ENCODE measurements at regions not wholly inside any gene's neighbourhood (a gene's known extent, or its start where the extent isn't known, plus 50 kb on each side); places are given as distances from the start of the nearest gene placed in this dataset.
"Not testable (repeated sequence)": the region's sequence is repeated elsewhere in the genome, so short reads cannot be mapped to it uniquely, and the experiment has no call there.

DNA sequence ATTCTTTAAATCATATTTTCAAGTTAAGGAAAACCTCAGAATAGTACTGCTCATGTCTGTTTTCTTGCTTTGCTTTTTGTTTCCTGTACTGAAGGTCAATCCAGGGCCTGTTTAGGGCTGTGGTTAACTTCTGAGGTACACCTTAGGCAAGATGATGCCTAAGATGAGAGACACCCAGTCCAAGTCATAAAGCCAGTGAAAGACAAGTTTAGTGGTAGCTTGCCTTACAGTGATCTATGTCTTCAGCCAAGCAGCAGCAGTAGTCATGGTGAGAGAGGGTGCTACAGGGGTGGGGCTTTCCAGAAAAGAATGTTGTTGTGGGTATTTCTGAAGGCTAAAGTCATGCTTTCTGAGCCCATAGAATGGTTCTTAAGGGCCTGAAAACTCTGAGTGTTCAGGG is 173.7 kb downstream of the VSIG4 start:
- Histone ChIP-seq H3K36me3 (ENCODE audit: control insufficient read depth, insufficient read depth, low read length) (no peaks in the 10 kb centered on the region), H3K9me3 (no peaks in the 10 kb centered on the region), H3K4me1 (no peaks in the 10 kb centered on the region), H3K27me3 (replicated peaks; ENCODE audit: control insufficient read depth, insufficient read depth, low read length) (no peaks in the 10 kb centered on the region), H3K4me3 (ENCODE audit: low read depth, low read length) (no peak overlapping the region)
- ChIA-PET POLR2A (no interaction called here), CTCF (no interaction called here)
- no peaks in the 10 kb centered on the region for H3K36me3 Mint-ChIP-seq (ENCODE audit: insufficient read depth, unreplicated experiment)
- H3K27me3 Mint-ChIP-seq (ENCODE audit: insufficient read depth, unreplicated experiment): no peaks in the 10 kb centered on the region
- H3K4me1 Mint-ChIP-seq (ENCODE audit: low read depth, unreplicated experiment): no peaks in the 10 kb centered on the region
- DNase-seq: no peak
- H3K4me3 Mint-ChIP-seq (ENCODE audit: unreplicated experiment): no peak overlapping the region
- intact Hi-C loops (cut with micrococcal nuclease; ENCODE audit: unreplicated experiment): no loop called here
- H3K27ac Mint-ChIP-seq (ENCODE audit: unreplicated experiment): no peak overlapping the region
- TF ChIP-seq, protein P1, sequence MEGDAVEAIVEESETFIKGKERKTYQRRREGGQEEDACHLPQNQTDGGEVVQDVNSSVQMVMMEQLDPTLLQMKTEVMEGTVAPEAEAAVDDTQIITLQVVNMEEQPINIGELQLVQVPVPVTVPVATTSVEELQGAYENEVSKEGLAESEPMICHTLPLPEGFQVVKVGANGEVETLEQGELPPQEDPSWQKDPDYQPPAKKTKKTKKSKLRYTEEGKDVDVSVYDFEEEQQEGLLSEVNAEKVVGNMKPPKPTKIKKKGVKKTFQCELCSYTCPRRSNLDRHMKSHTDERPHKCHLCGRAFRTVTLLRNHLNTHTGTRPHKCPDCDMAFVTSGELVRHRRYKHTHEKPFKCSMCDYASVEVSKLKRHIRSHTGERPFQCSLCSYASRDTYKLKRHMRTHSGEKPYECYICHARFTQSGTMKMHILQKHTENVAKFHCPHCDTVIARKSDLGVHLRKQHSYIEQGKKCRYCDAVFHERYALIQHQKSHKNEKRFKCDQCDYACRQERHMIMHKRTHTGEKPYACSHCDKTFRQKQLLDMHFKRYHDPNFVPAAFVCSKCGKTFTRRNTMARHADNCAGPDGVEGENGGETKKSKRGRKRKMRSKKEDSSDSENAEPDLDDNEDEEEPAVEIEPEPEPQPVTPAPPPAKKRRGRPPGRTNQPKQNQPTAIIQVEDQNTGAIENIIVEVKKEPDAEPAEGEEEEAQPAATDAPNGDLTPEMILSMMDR (IDR thresholded peaks at IDR 0.05; ENCODE audit: insufficient read depth in 1 of 2, low read depth in 1 of 2, low read length in 1 of 2, severe bottlenecking in 1 of 2, unreplicated experiment in 1 of 2): no peak
- BruUV-seq (replicated peaks): no TSS peak
- H3K9me3 Mint-ChIP-seq (ENCODE audit: unreplicated experiment): no peaks in the 10 kb centered on the region

DNA sequence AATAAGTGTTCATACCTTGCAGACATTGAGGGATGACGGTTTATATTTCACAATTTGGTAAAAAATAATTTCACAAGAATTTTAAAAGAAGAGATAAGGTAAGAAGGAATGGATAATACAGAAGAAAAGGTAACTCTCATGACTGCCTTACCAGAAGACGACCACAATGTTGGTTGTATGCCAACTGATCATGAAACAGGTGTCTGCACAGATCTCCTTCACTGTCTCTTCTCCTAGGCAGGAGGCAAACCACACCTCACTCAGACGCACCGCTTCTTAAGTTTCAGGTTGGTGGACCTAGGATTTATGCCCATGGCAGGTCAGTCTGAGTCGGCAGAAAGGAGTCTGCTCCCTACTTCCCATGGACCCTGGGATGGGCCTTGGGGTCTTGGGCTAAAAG is 177.2 kb downstream of the VSIG4 start:
- Mint-ChIP-seq H3K36me3 (ENCODE audit: insufficient read depth, unreplicated experiment) (no peaks in the 10 kb centered on the region), H3K9me3 (ENCODE audit: unreplicated experiment) (no peaks in the 10 kb centered on the region), H3K27me3 (ENCODE audit: insufficient read depth, unreplicated experiment) (no peaks in the 10 kb centered on the region), H3K4me3 (ENCODE audit: unreplicated experiment) (no peak overlapping the region), H3K4me1 (ENCODE audit: low read depth, unreplicated experiment) (no peaks in the 10 kb centered on the region), H3K27ac (ENCODE audit: unreplicated experiment) (no peak overlapping the region)
- no peak overlapping the region for H3K4me3 ChIP-seq (ENCODE audit: low read depth, low read length)
- intact Hi-C loops (cut with micrococcal nuclease; ENCODE audit: unreplicated experiment): no loop called here
- H3K4me1 ChIP-seq: no peaks in the 10 kb centered on the region
- no peaks in the 10 kb centered on the region for H3K9me3 ChIP-seq
- TF ChIP-seq, protein P1 (IDR thresholded peaks at IDR 0.05; ENCODE audit: insufficient read depth in 1 of 2, low read depth in 1 of 2, low read length in 1 of 2, severe bottlenecking in 1 of 2, unreplicated experiment in 1 of 2): no peak
- ChIA-PET CTCF (no interaction called here), POLR2A (no interaction called here)
- no peaks in the 10 kb centered on the region for H3K27me3 ChIP-seq (replicated peaks; ENCODE audit: control insufficient read depth, insufficient read depth, low read length)
- H3K36me3 ChIP-seq (ENCODE audit: control insufficient read depth, insufficient read depth, low read length): no peaks in the 10 kb centered on the region
- BruUV-seq (replicated peaks): no TSS peak
- DNase-seq: no peak

DNA sequence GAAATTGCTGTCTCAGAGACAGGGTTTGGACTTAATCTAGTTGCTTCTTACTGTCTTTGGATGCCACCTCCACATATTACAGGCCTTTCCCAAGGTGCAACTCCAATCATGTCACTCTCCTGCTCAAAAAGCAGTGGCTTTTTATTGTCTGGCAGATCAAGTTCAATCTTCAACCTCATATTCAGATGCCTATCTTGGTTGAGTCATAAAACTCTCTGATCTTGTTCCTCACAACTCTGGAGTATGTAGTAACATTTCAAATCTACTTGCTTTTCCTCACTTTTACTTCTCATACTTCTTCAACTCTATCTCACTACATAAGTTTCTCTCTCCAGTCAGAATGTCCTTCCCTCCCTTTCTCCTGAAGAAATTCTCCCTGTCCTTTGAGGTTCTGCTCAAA is 180.6 kb downstream of the VSIG4 start:
- Histone ChIP-seq H3K9me3 (no peaks in the 10 kb centered on the region), H3K27me3 (replicated peaks; ENCODE audit: control insufficient read depth, insufficient read depth, low read length) (no peaks in the 10 kb centered on the region), H3K4me1 (no peaks in the 10 kb centered on the region), H3K36me3 (ENCODE audit: control insufficient read depth, insufficient read depth, low read length) (no peaks in the 10 kb centered on the region), H3K4me3 (ENCODE audit: low read depth, low read length) (no peak overlapping the region)
- Mint-ChIP-seq H3K4me1 (ENCODE audit: low read depth, unreplicated experiment) (no peaks in the 10 kb centered on the region), H3K27me3 (ENCODE audit: insufficient read depth, unreplicated experiment) (no peaks in the 10 kb centered on the region), H3K27ac (ENCODE audit: unreplicated experiment) (no peak overlapping the region), H3K36me3 (ENCODE audit: insufficient read depth, unreplicated experiment) (no peaks in the 10 kb centered on the region), H3K9me3 (ENCODE audit: unreplicated experiment) (no peaks in the 10 kb centered on the region), H3K4me3 (ENCODE audit: unreplicated experiment) (no peak overlapping the region)
- ChIA-PET POLR2A (no interaction called here), CTCF (no interaction called here)
- intact Hi-C loops (cut with micrococcal nuclease; ENCODE audit: unreplicated experiment): no loop called here
- TF ChIP-seq, protein P1 (IDR thresholded peaks at IDR 0.05; ENCODE audit: insufficient read depth in 1 of 2, low read depth in 1 of 2, low read length in 1 of 2, severe bottlenecking in 1 of 2, unreplicated experiment in 1 of 2): no peak
- no TSS peak for BruUV-seq (replicated peaks)
- no peak for DNase-seq

DNA sequence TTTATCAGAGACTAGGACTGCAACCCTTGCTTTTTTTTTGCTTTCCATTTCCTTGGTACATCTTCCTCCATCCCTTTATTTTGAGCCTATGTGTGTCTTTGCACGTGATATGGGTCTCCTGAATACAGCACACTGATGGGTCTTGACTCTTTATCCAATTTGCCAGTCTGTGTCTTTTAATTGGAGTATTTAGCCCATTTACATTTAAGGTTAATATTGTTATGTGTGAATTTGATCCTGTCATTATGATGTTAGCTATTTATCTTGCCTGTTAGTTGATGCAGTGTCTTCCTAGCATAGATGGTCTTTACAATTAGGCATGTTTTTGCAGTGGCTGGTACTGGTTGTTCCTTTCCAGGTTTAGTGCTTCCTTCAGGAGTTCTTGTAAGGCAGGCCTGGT is 185.4 kb downstream of the VSIG4 start:
- H3K36me3 ChIP-seq (ENCODE audit: control insufficient read depth, insufficient read depth, low read length); H3K4me3 Mint-ChIP-seq (ENCODE audit: unreplicated experiment); H3K9me3 ChIP-seq; BruUV-seq (replicated peaks); DNase-seq; H3K4me3 ChIP-seq (ENCODE audit: low read depth, low read length); H3K27ac Mint-ChIP-seq (ENCODE audit: unreplicated experiment); intact Hi-C loops (cut with micrococcal nuclease; ENCODE audit: unreplicated experiment); CTCF ChIA-PET; H3K27me3 ChIP-seq (replicated peaks; ENCODE audit: control insufficient read depth, insufficient read depth, low read length); H3K4me1 Mint-ChIP-seq (ENCODE audit: low read depth, unreplicated experiment); H3K36me3 Mint-ChIP-seq (ENCODE audit: insufficient read depth, unreplicated experiment); POLR2A ChIA-PET; H3K9me3 Mint-ChIP-seq (ENCODE audit: unreplicated experiment); H3K4me1 ChIP-seq; H3K27me3 Mint-ChIP-seq (ENCODE audit: insufficient read depth, unreplicated experiment): not testable (repeated sequence)

DNA sequence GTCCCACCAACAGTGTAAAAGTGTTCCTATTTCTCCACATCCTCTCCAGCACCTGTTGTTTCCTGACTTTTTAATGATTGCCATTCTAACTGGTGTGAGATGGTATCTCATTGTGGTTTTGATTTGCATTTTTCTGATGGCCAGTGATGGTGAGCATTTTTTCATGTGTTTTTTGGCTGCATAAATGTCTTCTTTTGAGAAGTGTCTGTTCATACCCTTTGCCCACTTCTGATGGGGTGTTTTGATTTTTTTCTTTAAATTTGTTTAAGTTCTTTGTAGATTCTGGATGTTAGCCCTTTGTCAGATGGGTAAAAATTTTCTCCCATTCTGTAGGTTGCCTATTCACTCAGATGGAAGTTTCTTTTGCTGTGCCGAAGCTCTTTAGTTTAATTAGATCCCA is 183.9 kb downstream of the MSN start:
- H3K27ac Mint-ChIP-seq (ENCODE audit: unreplicated experiment); H3K4me3 ChIP-seq (ENCODE audit: low read depth, low read length); H3K4me1 ChIP-seq; POLR2A ChIA-PET; BruUV-seq (replicated peaks); DNase-seq; intact Hi-C loops (cut with micrococcal nuclease; ENCODE audit: unreplicated experiment); H3K9me3 Mint-ChIP-seq (ENCODE audit: unreplicated experiment); H3K36me3 Mint-ChIP-seq (ENCODE audit: insufficient read depth, unreplicated experiment); H3K36me3 ChIP-seq (ENCODE audit: control insufficient read depth, insufficient read depth, low read length); H3K27me3 Mint-ChIP-seq (ENCODE audit: insufficient read depth, unreplicated experiment); H3K9me3 ChIP-seq; H3K4me3 Mint-ChIP-seq (ENCODE audit: unreplicated experiment); CTCF ChIA-PET; H3K27me3 ChIP-seq (replicated peaks; ENCODE audit: control insufficient read depth, insufficient read depth, low read length); H3K4me1 Mint-ChIP-seq (ENCODE audit: low read depth, unreplicated experiment): not testable (repeated sequence)
